ENCODE measurements at regions not wholly inside any gene's neighbourhood (a gene's known extent, or its start where the extent isn't known, plus 50 kb on each side); places are given as distances from the start of the nearest gene placed in this dataset.

DNA sequence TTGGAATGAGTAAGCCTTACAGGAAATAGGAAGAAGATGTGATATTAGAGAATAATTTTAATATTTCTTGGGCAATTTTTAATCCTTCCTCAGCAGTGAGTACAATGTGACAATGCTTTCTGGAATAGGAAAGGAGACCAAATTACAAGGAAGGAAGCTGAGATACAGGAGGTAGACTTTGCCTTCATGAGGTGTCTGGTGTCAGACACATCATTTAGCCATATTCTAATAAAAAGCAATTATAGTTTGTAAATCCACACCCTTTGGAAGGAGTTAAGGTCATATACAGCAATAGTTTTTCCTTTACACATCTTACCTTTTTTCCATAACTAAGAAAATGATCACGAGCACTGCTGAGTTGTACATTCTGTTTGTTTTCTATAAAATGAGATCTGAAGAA is 390.4 kb downstream of the SH3GL2 start:
- DNase-seq: no peak

GRCh38 chr9:17970277-17970676 is 391.4 kb downstream of the SH3GL2 start:
- no peak for DNase-seq

DNA sequence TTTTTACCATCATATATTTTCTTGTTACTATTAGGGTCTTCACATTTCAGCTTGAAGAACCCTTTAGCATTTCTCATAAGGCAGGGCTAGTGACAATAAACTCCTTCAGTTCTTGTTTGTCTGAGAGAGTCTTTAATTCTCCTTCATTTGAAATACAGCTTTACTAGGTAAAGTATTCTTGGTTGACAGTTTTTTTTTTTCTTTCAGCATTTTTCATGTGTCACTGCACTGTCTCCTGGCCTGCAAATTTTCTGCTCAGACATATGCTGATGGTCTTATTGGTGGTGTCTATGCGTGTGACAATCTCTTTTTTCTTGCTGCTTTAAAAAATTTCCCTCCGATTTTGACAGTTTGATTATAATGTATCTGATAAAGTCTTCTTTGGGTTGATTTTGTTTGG is 399.9 kb downstream of the SH3GL2 start:
- no peak for DNase-seq

GRCh38 chr9:17986595-17986994 is 407.7 kb downstream of the SH3GL2 start:
- no peak for DNase-seq

DNA sequence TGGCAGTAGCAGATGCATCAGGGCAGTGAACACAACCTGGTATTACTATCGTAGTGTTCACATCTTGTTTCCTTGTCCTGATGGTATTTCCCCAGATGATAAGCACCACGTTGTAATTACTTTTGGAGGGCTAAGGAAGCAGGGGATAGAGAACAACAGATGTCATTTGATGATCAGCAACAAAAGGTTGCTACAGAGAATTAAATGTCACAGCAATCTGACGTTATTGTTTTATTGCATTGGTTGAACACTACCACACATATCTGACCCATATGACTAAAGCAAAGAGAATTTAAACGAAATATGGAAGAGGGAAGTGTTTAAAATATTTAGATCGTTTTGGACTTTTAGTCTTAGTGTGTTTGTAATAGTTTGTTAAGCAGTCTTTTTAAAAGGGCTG is 408.3 kb downstream of the SH3GL2 start:
- DNase-seq: no peak

- DNase-seq: no peak
These were observed 409.6 kb downstream of the SH3GL2 start for GRCh38 chr9:17988489-17988888.

DNA sequence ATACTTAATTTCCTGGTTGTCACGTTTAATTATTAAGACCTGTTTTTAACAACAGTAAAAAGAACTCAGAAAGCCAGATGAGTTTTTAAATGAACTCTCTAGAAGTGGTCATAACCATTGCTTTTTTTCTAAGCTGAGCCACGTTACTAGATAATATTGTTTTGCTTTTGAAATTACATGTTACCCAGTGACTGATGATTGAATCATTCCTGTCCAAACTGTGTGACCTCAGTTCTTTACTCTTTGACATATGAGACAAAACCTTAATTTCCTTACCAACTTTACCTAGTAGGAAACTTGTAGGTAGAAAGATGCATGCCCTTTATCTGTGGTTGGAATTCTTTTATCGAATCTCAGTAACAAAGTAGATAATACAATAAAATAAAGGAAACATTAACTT is 411.7 kb downstream of the SH3GL2 start:
- DNase-seq: no peak

DNA sequence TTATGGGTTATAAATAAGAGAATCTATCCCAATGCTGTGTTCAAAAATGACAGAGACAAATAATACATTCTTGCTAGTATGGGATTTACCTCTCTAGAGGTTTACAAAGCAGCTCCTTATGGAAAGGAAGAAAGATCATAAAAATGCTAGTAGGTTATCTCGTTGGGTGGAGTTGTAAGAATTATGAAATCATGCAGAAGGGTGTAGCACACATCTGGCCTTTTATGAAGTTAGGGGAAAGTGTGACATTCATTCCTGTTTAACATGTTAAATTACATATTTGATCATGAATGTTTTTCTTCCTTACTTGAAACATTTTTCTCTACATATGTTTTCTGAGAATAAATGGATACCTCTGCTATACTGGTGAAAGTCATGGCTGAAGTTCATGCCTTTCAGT is 414.2 kb downstream of the SH3GL2 start:
- DNase-seq: no peak

DNA sequence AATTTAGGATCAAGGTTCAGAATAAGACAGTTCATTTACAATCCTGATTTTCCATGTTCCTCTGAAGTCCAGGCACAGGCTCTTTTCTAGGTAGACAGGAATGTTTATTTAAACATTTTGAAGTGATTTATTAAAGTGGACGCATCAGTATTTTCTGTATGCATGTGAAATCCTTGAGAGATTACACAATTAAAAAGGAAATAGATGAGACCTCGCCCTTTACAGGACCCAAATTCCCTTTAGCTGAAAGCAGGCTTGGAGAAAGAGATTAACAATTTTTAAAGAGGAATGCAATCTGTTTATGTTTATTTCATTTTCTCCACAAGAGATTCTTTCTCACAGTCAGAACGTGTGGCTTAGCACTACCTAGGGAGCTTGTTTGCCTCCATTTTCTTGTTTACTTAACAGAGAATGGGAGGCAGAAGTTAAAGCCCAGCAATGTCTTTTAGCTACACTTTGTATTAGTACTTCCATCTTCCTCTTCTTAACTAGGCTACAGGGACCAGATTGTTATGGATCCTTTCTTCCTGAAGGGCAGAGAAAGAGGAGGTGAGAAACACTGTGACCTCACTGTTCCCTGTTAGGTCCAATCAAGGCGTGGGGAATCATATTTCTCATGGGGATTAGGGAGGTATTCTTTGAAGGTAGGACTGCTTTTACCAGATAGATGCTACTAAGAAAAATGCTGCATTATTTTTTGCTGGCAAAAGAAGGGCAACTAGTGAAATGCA is 416.0 kb downstream of the SH3GL2 start:
- no peak for DNase-seq

GRCh38 chr9:17996728-17997127 is 417.9 kb downstream of the SH3GL2 start:
- DNase-seq: no peak

DNA sequence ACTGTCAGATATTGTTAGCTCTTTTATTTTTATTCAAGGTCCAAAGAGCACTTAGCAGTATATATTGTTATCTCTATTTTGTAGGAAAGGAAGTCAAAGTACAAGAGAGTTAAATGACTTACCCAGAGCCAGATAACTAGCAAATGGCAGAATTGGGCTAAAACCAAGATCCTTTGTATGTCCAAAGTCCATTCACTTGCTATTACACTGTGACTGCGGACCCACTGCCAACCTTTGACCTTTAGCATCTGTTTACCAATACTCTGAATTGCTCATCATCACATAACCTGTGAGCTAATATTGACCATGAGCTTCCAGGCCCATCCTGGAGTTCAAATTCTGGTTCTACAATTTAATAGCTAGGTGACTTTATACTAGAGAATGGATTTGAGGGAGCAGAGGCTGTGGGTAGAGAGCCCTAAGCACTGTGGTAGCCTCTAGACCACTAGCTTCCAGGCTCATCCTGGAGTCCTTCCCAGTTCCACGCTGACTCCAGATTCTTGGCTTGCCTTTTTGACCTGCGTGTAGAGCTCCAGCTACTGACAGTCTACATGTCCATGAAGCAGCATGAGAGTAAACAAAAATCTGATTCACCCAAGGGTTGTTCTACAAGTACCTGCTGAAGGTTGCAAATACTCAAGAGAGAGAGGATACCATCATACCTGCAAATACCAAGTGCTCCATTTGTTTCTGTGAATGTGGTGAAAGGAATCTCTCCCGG is 424.0 kb downstream of the SH3GL2 start:
- no peak for DNase-seq

- no peak for DNase-seq
These were observed 427.7 kb downstream of the SH3GL2 start for GRCh38 chr9:18006591-18006990.

DNA sequence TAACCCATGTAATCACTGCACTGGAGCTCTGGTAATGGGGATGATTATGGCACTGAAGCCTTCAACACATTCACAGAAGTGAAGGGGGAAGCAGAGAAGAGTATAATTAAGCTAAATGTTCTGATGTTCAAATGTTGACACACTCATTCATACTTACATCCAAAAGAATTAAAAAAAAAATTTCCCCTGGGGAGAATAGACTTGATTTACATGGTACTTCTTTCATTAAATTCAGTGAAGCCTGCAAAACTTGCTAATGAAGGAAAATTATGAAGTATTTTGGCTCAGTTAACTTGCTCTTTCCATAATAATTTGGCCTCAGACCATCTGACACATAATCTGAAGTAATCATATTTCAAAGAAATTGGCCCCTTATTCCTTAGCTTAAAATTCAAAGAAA is 428.8 kb downstream of the SH3GL2 start:
- no peak for DNase-seq

- no peak for DNase-seq
These were observed 431.0 kb downstream of the SH3GL2 start for GRCh38 chr9:18009902-18010301.

GRCh38 chr9:18010492-18010891 is 431.6 kb downstream of the SH3GL2 start:
- DNase-seq: no peak

GRCh38 chr9:18012170-18012569 is 433.3 kb downstream of the SH3GL2 start:
- no peak for DNase-seq

GRCh38 chr9:18014556-18014955 is 435.7 kb downstream of the SH3GL2 start:
- no peak for DNase-seq

DNA sequence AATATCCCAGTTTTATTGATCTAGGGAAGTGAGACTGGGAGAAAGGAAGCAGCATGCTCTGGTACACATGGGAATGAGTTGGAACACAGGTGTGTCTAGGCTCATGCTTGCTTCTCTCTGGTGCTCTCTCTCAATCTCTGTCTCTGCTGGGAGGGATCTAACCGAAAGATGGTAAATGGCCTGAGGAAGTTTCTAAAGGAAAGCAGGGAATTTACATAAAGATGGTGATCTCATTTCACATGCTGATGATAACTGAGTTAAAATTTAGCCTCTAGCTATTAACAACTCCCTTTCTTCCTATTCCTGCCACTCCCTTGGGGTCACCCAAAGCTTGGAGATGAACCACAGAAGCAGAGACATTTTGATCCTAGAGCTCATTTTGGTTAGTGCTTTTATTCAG is 436.2 kb downstream of the SH3GL2 start:
- no peak for DNase-seq

GRCh38 chr9:18017136-18017535 is 438.3 kb downstream of the SH3GL2 start:
- DNase-seq: no peak

- DNase-seq: no peak
These were observed 439.4 kb downstream of the SH3GL2 start for GRCh38 chr9:18018221-18018620.

DNA sequence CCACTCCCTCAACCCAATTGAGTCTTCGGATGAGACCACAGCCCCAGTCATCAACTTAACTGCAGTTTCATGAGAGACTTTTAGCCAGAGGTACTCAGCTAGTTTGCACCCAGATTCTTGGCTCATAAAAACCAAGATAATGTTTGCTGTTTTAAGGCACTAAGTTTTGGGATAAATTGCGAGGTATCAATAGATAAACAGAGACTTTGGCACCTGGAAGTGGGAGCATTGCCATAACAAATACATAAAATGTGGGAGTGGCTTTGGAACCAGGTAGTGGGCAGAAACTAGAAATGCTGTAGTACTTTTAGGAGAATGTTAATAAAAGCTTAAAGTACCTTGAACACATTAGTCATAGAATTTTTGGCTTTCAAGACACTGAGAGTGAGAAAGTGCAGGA is 439.8 kb downstream of the SH3GL2 start:
- no peak for DNase-seq

DNA sequence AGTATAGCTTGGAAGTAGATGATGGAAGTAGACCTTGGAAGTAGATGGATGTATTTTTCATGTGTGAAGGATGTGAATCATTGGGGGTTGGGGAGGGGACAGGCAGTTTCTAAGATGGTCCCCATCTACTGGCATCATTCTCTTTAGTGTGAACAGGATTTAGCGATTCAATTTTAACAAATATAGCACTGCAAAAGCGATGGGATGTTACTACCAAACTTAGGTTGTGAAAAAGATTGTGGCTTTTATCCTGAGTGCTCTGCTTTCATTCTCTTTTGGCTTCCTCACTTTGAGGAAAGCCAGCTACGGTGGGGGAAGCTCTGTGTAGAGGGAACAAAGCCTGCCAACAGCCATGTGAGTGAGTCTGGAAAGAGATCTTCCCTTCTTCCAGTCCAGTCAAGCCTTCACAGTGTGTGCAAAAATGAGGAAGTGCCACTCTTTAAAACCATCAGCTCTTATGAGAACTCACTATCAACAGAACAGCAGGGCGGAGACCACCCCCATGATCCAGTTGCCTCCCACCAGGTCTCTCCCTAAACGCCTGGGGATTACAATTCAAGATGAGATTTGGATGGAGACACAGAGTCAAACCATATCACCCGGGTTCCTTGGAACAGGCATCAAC is 441.4 kb downstream of the SH3GL2 start:
- peak; percentile 22 for DNase-seq

DNA sequence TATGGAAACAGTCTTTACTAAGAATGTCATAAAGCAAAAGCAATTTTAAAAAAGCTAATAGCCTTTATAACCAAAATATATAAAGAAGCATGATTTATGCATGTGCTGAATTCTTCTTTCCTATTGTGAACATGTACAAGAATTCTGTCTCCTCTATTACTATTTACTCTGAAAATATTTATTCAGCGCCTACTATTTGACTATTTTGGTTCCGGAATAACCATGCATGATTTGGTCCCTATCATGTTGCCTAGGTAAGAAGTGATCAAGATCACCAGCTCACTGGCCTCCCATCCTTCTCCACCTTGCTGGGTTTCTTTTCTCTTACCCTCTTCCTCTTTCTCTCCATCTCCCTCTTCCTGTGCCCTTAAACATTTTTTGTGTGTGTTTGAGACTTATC is 443.8 kb downstream of the SH3GL2 start:
- DNase-seq: no peak
